ENCODE measurements at regions not wholly inside any gene's neighbourhood (a gene's known extent, or its start where the extent isn't known, plus 50 kb on each side); places are given as distances from the start of the nearest gene placed in this dataset.

GRCh38 chr6:131453803-131454202 lies 119.2 kb upstream of the ARG1 start:
- no peak overlapping the region for H3K4me3 ChIP-seq (ENCODE audit: low read depth, low read length)

GRCh38 chr6:131456565-131456964 lies 116.5 kb upstream of the ARG1 start:
- DNase-seq (ENCODE audit: low read depth) = no peak

More at GRCh38 chr6:131453803-131454202, 119.2 kb upstream of the ARG1 start:
- DNase-seq (ENCODE audit: low read depth) = no peak
- TF ChIP-seq MYC (IDR thresholded peaks at IDR 0.05; ENCODE audit: low read depth, low read length) (no peak), CTCF (IDR thresholded peaks at IDR 0.05; ENCODE audit: low read depth, low read length) (no peak), POLR2A (IDR thresholded peaks at IDR 0.05; ENCODE audit: extremely low read depth, insufficient read length) (no peak), MAX (IDR thresholded peaks at IDR 0.05; ENCODE audit: low read depth, low read length) (no peak)

GRCh38 chr6:131459005-131459404 lies 114.0 kb upstream of the ARG1 start:
- DNase-seq (ENCODE audit: low read depth) = no peak
- H3K4me3 ChIP-seq (ENCODE audit: low read depth, low read length) = no peak overlapping the region
- no peak for TF ChIP-seq POLR2A (IDR thresholded peaks at IDR 0.05; ENCODE audit: extremely low read depth, insufficient read length)
- no peak for TF ChIP-seq CTCF (IDR thresholded peaks at IDR 0.05; ENCODE audit: low read depth, low read length)
- no peak for TF ChIP-seq MYC (IDR thresholded peaks at IDR 0.05; ENCODE audit: low read depth, low read length)
- no peak for TF ChIP-seq MAX (IDR thresholded peaks at IDR 0.05; ENCODE audit: low read depth, low read length)

More at GRCh38 chr6:131456565-131456964, 116.5 kb upstream of the ARG1 start:
- H3K4me3 ChIP-seq (ENCODE audit: low read depth, low read length) = no peak overlapping the region
- no peak for TF ChIP-seq POLR2A (IDR thresholded peaks at IDR 0.05; ENCODE audit: extremely low read depth, insufficient read length)
- no peak for TF ChIP-seq CTCF (IDR thresholded peaks at IDR 0.05; ENCODE audit: low read depth, low read length)
- no peak for TF ChIP-seq MAX (IDR thresholded peaks at IDR 0.05; ENCODE audit: low read depth, low read length)
- no peak for TF ChIP-seq MYC (IDR thresholded peaks at IDR 0.05; ENCODE audit: low read depth, low read length)

GRCh38 chr6:131460614-131461000 lies 112.4 kb upstream of the ARG1 start:
- no peak for TF ChIP-seq MYC (IDR thresholded peaks at IDR 0.05; ENCODE audit: low read depth, low read length)
- no peak for TF ChIP-seq POLR2A (IDR thresholded peaks at IDR 0.05; ENCODE audit: extremely low read depth, insufficient read length)
- no peak for TF ChIP-seq CTCF (IDR thresholded peaks at IDR 0.05; ENCODE audit: low read depth, low read length)
- TF ChIP-seq MAX (IDR thresholded peaks at IDR 0.05; ENCODE audit: low read depth, low read length) = no peak
- no peak overlapping the region for H3K4me3 ChIP-seq (ENCODE audit: low read depth, low read length)

GRCh38 chr6:131469130-131469529 lies 103.9 kb upstream of the ARG1 start:
- TF ChIP-seq POLR2A (IDR thresholded peaks at IDR 0.05; ENCODE audit: extremely low read depth, insufficient read length) (no peak), MAX (IDR thresholded peaks at IDR 0.05; ENCODE audit: low read depth, low read length) (no peak), CTCF (IDR thresholded peaks at IDR 0.05; ENCODE audit: low read depth, low read length) (no peak), MYC (IDR thresholded peaks at IDR 0.05; ENCODE audit: low read depth, low read length) (no peak)
- H3K4me3 ChIP-seq (ENCODE audit: low read depth, low read length) = no peak overlapping the region
- DNase-seq (ENCODE audit: low read depth) = no peak

More at GRCh38 chr6:131460614-131461000, 112.4 kb upstream of the ARG1 start:
- no peak for DNase-seq (ENCODE audit: low read depth)

Data from NB4 (cell line).